HG03378 (cell line): ENCODE measurements at regions not wholly inside any gene's neighbourhood (a gene's known extent, or its start where the extent isn't known, plus 50 kb on each side); places are given as distances from the start of the nearest gene placed in this dataset.
A peak's percentile ranks its signal among the peaks of the same experiment; 100 is the strongest.

Experiments
- ATAC-seq: cut with Tn5 transposase; IDR thresholded peaks from one replicate; pipeline ENCODE4 v1.9.1; 2021; ENCODE audit warnings: mild to moderate bottlenecking, moderate library complexity; ENCODE audit not compliant: unreplicated experiment

GRCh38 chr4:144564358-144564757 lies 81.6 kb upstream of the HHIP start:
- no peak for ATAC-seq

- no peak for ATAC-seq
Measured at GRCh38 chr4:144565527-144566195, 80.3 kb upstream of the HHIP start.

DNA sequence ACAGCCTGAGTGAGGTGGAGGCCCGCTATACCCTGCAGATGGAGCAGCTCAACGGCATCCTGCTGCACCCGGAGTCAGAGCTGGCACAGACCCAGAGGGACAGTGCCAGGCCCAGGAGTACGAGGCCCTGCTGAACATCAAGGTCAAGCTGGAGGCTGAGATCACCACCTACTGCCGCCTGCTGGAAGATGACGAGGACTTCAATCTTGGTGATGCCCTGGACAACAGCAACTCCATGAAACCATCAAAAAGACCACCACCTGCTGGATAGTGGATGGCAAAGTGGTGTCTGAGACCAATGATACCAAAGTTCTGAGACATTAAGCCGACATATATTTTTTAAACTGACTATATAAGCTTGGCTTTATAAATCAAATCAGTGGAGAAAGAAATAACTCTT lies 73.3 kb upstream of the HHIP start:
- ATAC-seq, result no peak

DNA sequence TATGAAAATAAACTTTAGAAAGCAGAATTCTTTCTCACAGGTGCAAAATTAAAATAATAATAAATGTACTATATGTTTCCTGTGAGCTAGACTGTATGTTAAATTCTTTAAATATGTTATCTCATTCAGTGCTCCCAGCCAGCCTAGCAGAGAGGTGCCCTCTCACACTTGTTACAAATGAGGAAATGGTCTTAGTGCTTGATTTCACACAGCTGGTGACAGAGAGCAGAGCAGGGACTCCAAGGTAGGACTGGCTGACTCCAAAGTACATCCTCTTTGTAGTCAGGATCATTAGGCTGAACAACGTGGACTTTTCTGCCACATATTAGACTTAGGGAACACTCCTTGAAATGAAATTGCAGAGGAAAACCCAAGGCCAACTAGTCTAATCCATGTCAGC lies 72.0 kb upstream of the HHIP start:
- ATAC-seq, result peak; percentile 66

DNA sequence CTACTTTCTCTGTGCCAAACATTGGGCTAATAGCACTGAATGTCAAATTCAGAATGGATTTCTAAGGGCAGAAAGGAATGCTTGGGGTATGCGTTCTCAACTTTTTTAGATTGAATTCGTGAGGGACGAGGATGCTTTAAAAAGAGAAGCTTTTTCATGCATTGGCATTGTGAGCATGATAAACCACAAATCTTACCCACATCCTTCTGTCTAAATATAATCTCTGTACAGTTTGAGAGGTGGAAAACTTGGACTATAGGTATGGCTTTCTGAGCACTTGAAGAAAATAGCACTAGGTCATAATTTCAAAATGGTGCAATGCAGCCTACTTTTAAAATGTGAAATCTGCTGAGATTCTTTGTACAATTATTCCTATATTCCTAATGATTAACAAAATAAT lies 71.4 kb upstream of the HHIP start:
- no peak for ATAC-seq

GRCh38 chr4:144575181-144575580 lies 70.8 kb upstream of the HHIP start:
- peak; percentile 69 for ATAC-seq

- no peak for ATAC-seq
Measured at GRCh38 chr4:144578681-144579080, 67.3 kb upstream of the HHIP start.

DNA sequence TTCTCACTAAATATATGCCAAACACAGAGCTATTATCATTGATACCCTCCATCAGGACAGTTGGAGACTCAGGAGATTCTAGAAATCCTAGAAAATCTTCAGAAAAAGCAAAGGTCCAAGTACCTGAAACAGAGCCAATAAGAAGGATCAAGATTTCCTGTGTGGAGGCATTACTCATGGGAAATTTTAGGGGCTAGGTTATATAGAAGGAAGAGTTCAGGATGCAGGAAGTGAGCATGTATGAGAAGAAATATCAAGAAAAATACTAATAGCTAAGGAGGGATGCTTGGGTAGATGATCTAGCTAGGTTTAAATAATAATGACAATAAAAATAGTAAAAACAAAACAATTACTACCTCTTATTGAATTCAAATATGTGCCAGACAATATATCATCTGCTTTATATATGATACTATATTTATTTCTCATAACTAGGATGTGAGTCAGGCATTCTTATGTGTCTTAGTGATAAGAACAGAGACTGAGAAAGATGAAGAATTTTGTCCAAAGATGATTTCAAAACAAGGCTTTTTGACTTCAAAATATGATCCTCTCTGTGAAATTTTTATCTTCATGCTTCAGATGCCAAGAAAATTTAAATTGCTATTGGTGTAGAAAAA lies 66.4 kb upstream of the HHIP start:
- ATAC-seq, result no peak

DNA sequence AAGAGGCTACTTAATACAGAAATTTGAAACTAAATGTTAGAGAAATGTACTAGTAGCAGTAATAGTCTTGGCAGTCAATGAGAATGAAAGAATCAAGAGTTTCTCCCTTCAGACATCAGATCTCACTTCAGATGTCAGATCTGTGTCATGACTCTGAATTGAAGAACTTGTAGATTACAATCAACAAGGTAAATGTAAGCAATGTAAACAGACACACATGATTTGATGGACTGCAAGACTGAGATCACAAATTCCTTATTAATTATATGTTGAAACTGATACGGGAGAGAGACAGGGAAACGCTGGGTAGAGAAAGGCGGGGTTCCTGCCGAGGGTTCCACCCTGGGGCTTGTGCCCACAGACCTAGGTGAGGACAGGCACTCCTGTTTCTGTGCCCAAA lies 65.5 kb upstream of the HHIP start:
- no peak for ATAC-seq

- ATAC-seq, result no peak
Measured at GRCh38 chr4:144582105-144582850, 63.7 kb upstream of the HHIP start.

DNA sequence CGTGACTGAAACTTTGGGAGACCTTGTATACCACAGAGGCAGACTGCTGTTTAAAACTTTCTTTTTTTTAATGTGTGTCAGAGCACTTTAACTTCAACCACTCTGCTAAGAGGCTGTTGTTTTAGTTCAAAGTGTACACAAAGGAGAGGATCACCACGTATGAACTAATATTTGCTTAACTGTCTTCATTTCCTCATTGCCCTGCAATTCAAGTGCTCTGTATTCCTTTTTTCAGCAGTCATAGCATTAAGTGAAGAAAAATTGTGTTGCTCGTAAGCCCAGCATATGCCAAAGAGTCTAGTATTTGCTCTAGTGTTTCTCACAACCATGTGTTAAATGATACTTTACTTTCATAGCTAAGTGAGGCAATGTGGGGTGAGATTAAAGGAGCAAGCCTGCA lies 63.0 kb upstream of the HHIP start:
- no peak for ATAC-seq

GRCh38 chr4:144583658-144584057 lies 62.3 kb upstream of the HHIP start:
- no peak for ATAC-seq

DNA sequence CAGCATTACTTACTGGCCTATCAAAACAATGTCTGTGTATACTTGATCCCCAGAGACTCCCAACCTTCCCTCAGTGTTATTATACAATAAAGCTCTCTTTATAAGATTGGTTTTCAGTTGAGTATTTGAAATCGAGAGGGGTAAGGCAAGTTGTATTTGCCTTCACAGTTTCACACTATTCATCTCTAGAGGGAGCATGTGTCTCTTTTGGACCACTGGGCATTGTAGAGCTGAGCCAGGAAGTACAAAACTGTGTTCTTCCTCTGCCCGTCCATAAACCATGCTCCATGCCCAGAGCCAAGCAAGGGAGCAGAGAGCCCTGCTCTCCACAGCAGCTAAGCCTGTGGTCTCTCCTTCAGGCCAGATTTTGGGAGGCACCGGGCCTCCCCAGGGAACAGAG lies 61.5 kb upstream of the HHIP start:
- ATAC-seq, result no peak

GRCh38 chr4:144589512-144589911 lies 56.4 kb upstream of the HHIP start:
- ATAC-seq, result no peak

DNA sequence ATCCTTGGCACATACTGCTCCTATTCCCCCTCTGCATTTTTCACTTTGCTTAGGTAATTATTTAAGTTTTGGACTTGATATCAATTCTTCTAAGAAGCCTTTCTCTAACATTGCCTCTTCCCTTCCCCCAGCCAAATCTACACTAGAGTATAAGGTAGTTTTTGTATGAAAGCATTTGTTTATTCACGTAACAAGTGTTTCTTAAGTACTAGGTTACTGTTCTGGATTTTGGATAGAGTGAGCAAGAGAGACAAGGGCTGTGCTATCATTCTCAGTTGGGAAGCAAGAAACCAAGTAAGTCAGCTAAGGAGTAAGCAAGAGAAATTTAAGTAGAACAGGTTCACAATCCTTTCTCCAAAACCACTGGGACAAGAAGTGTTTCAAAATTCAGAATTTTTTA lies 55.9 kb upstream of the HHIP start:
- ATAC-seq, result no peak

GRCh38 chr4:144591401-144591800 lies 54.6 kb upstream of the HHIP start:
- ATAC-seq, result no peak

GRCh38 chr4:144592264-144592663 lies 53.7 kb upstream of the HHIP start:
- ATAC-seq, result no peak

- ATAC-seq, result no peak
Measured at GRCh38 chr4:144594471-144594986, 51.4 kb upstream of the HHIP start.

DNA sequence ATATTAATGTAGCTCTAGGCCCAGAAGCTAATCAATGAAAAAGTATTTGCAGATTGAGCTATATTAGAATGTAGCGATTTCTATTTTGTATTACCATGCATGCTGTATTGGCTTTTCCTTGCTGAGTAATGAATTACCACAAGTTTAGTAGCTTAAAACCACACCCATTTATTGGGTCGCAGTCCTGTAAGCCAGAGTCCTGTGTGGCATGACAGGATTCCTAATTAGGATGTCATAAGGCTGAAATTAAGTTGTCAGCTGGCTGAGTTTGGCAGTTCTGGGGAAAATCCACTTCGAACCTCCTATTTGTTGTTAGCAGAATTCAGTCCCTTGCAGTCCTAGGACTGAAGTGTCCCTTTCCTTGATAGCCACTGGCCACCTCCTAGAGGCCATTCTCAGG lies 50.3 kb upstream of the HHIP start:
- ATAC-seq, result no peak
